HCEC 1CT (cell line): ENCODE measurements at regions not wholly inside any gene's neighbourhood (a gene's known extent, or its start where the extent isn't known, plus 50 kb on each side); places are given as distances from the start of the nearest gene placed in this dataset.

Source experiments
- DNase-seq: peaks from one replicate; pipeline ENCODE4 v3.0.0-alpha.2; 2017

- DNase-seq, result no peak
Observed at GRCh38 chr2:164439885-164440284, 181.4 kb downstream of the GRB14 start.

- DNase-seq, result no peak
Observed at GRCh38 chr2:164439235-164439634, 182.0 kb downstream of the GRB14 start.

GRCh38 chr2:164438490-164439205, 182.6 kb downstream of the GRB14 start:
- DNase-seq, result no peak

GRCh38 chr2:164436131-164436530, 185.2 kb downstream of the GRB14 start:
- no peak for DNase-seq

- peak; percentile 64 for DNase-seq
Observed at GRCh38 chr2:164430166-164430783, 191.0 kb downstream of the GRB14 start.

- no peak for DNase-seq
Observed at GRCh38 chr2:164429354-164429753, 191.9 kb downstream of the GRB14 start.

GRCh38 chr2:164427111-164427510, 194.2 kb downstream of the GRB14 start:
- no peak for DNase-seq

GRCh38 chr2:164420787-164421186, 200.5 kb downstream of the GRB14 start:
- DNase-seq, result no peak

- peak; percentile 65 for DNase-seq
Observed at GRCh38 chr2:164412831-164413230, 208.5 kb downstream of the GRB14 start.

- no peak for DNase-seq
Observed at GRCh38 chr2:164389411-164389810, 231.9 kb downstream of the GRB14 start.

- DNase-seq, result peak; percentile 92
Observed at GRCh38 chr2:164388511-164388910, 232.8 kb downstream of the GRB14 start.

GRCh38 chr2:164386231-164386630, 235.1 kb downstream of the GRB14 start:
- DNase-seq, result no peak

- no peak for DNase-seq
Observed at GRCh38 chr2:164384434-164384833, 236.8 kb downstream of the GRB14 start.

GRCh38 chr2:164371916-164372315, 249.4 kb downstream of the GRB14 start:
- DNase-seq, result no peak

- DNase-seq, result peak; percentile 18
Observed at GRCh38 chr2:164369366-164369765, 251.9 kb downstream of the GRB14 start.

- no peak for DNase-seq
Observed at GRCh38 chr2:164368896-164369295, 252.4 kb downstream of the GRB14 start.

- no peak for DNase-seq
Observed at GRCh38 chr2:164363646-164364045, 257.6 kb downstream of the GRB14 start.

GRCh38 chr2:164351536-164351935, 269.7 kb downstream of the GRB14 start:
- no peak for DNase-seq

GRCh38 chr2:164335947-164336346, 285.3 kb downstream of the GRB14 start:
- no peak for DNase-seq

GRCh38 chr2:164335128-164335527, 286.2 kb downstream of the GRB14 start:
- DNase-seq, result no peak

GRCh38 chr2:164328310-164328709, 293.0 kb downstream of the GRB14 start:
- no peak for DNase-seq

GRCh38 chr2:164323978-164324377, 297.3 kb downstream of the GRB14 start:
- no peak for DNase-seq

GRCh38 chr2:164314148-164314547, 307.1 kb downstream of the GRB14 start:
- DNase-seq, result peak; percentile 67

- DNase-seq, result no peak
Observed at GRCh38 chr2:164306872-164307271, 314.4 kb downstream of the GRB14 start.

- DNase-seq, result no peak
Observed at GRCh38 chr2:164302786-164303185, 318.5 kb downstream of the GRB14 start.
